MM.1S (cell line): ENCODE measurements at regions not wholly inside any gene's neighbourhood (a gene's known extent, or its start where the extent isn't known, plus 50 kb on each side); places are given as distances from the start of the nearest gene placed in this dataset.

Source experiments
- CTCF ChIP-seq: fragments of 300-600 bp; sonication (generic); IDR thresholded peaks from 2 replicates; pipeline ENCODE4 v1.5.1; 2016; ENCODE audit warnings: antibody characterized with exemption, low read length, mixed read lengths
- EZH2 ChIP-seq: fragments of 300-600 bp; sonication (generic); optimal IDR thresholded peaks from 2 replicates; pipeline ENCODE3; 2017; ENCODE audit warnings: low read depth, mild to moderate bottlenecking, antibody characterized with exemption, low read length, mixed read lengths
- EZH2phosphoT487 ChIP-seq: fragments of 300-600 bp; sonication (generic); IDR thresholded peaks from 2 replicates; pipeline ENCODE4 v1.6.1; 2018; ENCODE audit warnings: antibody characterized with exemption, low read length

- TF ChIP-seq CTCF (no peak), EZH2 (no peak), EZH2phosphoT487 (no peak)
Measured at GRCh38 chr1:47594627-47595026, 156.8 kb downstream of the FOXD2 start.
